RWPE1 (cell line): ENCODE measurements at regions not wholly inside any gene's neighbourhood (a gene's known extent, or its start where the extent isn't known, plus 50 kb on each side); places are given as distances from the start of the nearest gene placed in this dataset.

Experiments used
- CTCF ChIA-PET: fragments of 350-600 bp; sonication (Branson Sonifier 250); formaldehyde crosslinking; extraction: SDS; loops from one replicate; lab custom pipeline; 2021; lab: Yijun Ruan, JAX
- POLR2A ChIA-PET: fragments of 400-600 bp; formaldehyde crosslinking; extraction: SDS; loops from one replicate; lab custom pipeline; 2020; ENCODE audit warnings: antibody characterized with exemption; ENCODE audit not compliant: low non-redundant PET; lab: Yijun Ruan, JAX
- DNase-seq: peaks from one replicate; pipeline ENCODE4 v3.0.0; 2012; ENCODE audit warnings: low spot score
- H3K27ac ChIP-seq: fragments of 450-650 bp; 2 replicates; pipeline ENCODE4 v1.5.1; 2017
- TF ChIP-seq, protein P1 (sequence below): fragments of 450-650 bp; conservative IDR thresholded peaks from 2 replicates; pipeline ENCODE4 v1.5.1; 2017; ENCODE audit warnings: low read depth, mild to moderate bottlenecking

DNA sequence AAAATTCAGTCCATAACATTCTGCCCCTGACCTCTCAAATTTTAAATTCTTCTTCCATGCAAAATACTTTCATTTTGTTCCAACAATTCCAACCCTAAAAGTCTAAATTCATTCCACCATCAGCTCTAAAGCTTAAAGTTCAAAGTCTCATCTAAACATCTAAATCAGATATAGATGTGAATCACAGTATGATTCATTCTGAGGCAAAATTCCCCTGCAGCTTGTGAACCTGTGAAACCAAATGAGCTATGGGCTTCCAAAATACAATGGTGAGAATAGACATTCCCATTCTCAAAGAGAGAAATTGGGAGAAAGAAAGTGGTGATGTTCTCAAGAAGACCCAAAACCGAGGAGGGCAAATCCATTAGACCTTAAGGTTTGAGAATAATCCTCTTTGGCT lies 309.8 kb downstream of the HIVEP2 start:
- DNase-seq, result peak; percentile 17
- ChIA-PET CTCF (no interaction called here), POLR2A (no interaction called here)
- H3K27ac ChIP-seq, result no peak overlapping the region
- TF ChIP-seq, protein P1, sequence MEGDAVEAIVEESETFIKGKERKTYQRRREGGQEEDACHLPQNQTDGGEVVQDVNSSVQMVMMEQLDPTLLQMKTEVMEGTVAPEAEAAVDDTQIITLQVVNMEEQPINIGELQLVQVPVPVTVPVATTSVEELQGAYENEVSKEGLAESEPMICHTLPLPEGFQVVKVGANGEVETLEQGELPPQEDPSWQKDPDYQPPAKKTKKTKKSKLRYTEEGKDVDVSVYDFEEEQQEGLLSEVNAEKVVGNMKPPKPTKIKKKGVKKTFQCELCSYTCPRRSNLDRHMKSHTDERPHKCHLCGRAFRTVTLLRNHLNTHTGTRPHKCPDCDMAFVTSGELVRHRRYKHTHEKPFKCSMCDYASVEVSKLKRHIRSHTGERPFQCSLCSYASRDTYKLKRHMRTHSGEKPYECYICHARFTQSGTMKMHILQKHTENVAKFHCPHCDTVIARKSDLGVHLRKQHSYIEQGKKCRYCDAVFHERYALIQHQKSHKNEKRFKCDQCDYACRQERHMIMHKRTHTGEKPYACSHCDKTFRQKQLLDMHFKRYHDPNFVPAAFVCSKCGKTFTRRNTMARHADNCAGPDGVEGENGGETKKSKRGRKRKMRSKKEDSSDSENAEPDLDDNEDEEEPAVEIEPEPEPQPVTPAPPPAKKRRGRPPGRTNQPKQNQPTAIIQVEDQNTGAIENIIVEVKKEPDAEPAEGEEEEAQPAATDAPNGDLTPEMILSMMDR, result no peak

DNA sequence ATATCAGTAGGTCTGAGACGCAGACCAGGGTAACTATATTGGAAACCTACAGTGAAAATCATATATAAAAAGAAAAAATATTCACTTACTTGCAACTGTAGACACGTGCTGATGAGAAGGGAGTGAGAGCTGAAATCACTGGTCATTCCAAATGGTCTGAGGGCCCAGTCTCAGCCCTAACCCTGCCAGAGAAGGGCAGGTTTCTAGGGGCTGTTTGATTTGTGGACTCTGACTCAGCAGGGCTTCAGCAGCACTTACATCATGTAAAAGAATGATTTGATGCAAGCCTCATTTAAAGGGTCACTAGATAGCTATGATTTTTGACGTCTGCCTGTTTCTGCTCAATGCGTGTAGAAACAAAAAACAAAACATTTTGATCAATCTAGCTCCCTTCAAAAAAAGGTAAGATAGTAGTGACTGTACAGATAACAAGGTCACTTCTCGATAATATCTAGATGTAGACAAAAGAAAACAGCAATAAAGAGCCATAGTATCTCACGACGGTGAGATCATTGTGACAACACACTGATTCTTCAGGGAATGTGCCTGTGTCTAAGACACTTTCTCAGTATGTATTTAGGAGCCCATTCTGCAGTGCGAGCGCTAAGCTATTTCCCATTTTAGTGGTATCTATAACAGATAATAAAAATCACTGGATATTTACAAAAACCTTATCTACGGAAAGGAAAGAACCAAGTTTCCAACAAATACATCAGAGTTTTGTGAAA lies 307.2 kb downstream of the HIVEP2 start:
- no peak overlapping the region for H3K27ac ChIP-seq
- TF ChIP-seq, protein P1, result no peak
- CTCF ChIA-PET, result no interaction called here
- no peak for DNase-seq
- POLR2A ChIA-PET, result no interaction called here

DNA sequence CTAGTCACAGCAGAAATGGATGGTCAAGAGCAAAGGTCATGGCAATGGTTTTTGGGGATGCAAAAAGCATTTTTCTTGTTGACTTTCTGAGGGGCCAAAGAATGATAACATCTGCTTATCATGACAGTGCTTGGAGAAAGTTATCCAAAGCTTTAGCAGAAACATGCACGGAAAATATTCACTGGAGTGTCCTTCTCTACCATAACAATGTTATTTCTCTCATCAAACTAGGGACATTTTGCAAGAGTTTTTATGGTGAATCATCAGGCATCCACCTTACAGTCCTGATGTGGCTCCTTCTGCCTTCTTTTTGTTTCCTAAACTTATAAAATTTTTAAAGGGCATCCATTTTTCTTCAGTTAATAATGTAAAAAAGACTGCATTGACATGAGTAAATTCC lies 302.3 kb downstream of the HIVEP2 start:
- POLR2A ChIA-PET, result no interaction called here
- CTCF ChIA-PET, result no interaction called here
- no peak overlapping the region for H3K27ac ChIP-seq
- TF ChIP-seq, protein P1, result no peak
- DNase-seq, result no peak

DNA sequence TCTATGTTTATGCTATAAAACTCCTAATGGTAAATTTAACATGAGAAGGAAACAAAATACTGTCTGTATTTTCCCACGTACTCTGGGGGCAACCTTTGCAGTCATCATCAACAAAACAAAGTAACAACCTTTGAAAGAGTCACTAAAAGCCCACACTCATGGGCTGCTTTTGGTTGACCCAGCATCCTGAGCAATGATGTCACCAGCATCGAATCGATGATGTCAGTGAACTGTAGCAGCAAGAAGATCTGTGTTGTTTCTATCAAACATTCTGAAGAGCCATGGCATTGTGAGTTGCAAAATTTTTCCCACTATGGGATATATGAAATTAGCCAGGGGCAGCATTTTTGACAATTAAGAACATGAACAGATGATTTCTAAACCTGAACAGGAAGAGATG lies 300.1 kb downstream of the HIVEP2 start:
- DNase-seq, result no peak
- H3K27ac ChIP-seq, result no peak overlapping the region
- ChIA-PET CTCF (no interaction called here), POLR2A (no interaction called here)
- TF ChIP-seq, protein P1, result no peak

DNA sequence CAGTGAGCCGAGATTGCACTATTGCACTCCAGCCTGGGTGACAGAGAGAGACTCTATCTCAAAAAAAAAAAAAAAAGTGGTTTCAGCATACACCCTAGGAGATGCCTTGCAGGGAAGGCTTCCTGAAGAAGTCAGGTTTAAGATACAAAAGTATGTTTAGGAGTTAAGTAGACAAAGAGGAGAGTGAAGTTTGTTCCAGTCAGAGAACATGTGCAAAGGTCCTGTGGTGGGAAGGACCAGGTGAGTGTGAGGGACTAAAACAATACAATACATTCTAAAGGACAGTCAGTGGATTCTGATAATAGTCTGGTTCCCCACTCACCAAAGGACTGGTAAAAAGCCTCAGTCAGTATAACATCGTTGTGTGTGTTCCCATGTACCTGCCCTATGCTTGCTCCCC lies 299.3 kb downstream of the HIVEP2 start:
- TF ChIP-seq, protein P1, result no peak
- POLR2A ChIA-PET, result no interaction called here
- no peak overlapping the region for H3K27ac ChIP-seq
- DNase-seq, result no peak
- CTCF ChIA-PET, result no interaction called here

DNA sequence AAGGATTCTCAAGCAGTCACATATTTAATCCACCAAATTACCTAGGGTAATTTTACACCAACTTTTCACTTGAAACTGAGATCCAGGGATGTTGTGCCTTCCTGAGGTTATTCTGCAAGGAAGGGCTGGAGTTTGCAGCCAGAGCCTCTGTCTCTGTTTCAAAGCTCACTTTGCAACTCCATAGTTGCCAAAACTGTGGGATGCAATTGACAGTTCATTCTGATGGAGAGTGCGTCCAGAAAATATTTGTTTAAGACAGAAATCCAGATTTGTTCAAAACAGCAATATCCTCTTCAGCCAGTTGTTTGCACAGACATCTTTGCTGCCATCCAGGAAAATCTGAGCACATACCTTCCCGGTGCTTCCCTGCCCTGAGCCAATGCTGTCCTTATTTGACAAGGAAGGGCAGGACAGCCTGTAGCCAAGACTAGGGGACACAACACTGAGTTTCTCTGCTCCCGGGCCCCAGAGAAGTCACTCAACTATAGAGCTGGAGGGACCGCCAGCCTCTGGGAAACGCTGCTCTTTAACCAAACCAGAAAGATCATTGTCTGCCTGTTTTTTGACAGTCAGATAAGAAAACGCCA lies 297.4 kb downstream of the HIVEP2 start:
- no peak for DNase-seq
- TF ChIP-seq, protein P1, result no peak
- CTCF ChIA-PET, result interaction anchor here (1.0 kb wide), 1 partner anchor 11 kb away, joined by 5 read pairs; no protein-coding TSS in a partner anchor
- POLR2A ChIA-PET, result no interaction called here
- H3K27ac ChIP-seq, result no peak overlapping the region
